HUES6 (cell line): ENCODE measurements at regions not wholly inside any gene's neighbourhood (a gene's known extent, or its start where the extent isn't known, plus 50 kb on each side); places are given as distances from the start of the nearest gene placed in this dataset.

Source experiments
- H3K27ac ChIP-seq: 2 replicates; pipeline ENCODE4 v1.7.0; 2013; ENCODE audit warnings: low read depth, mild to moderate bottlenecking, low read length, inconsistent platforms
- H3K27me3 ChIP-seq: 2 replicates; pipeline ENCODE4 v1.6.1; 2013; ENCODE audit warnings: low read length; ENCODE audit not compliant: control insufficient read depth, insufficient read depth
- H3K36me3 ChIP-seq: 2 replicates; pipeline ENCODE4 v1.6.1; 2013; ENCODE audit warnings: low read length; ENCODE audit not compliant: control insufficient read depth, insufficient read depth
- H3K4me1 ChIP-seq: 2 replicates; pipeline ENCODE4 v1.6.1; 2013; ENCODE audit warnings: low read length; ENCODE audit not compliant: control insufficient read depth, insufficient read depth
- H3K4me3 ChIP-seq: 2 replicates; pipeline ENCODE4 v1.5.1; 2013; ENCODE audit warnings: low read depth, low read length
- H3K9ac ChIP-seq: one replicate; pipeline ENCODE4 v1.6.1; 2013; ENCODE audit warnings: mild to moderate bottlenecking, low read length
- H3K9me3 ChIP-seq: 2 replicates; pipeline ENCODE4 v1.6.1; 2013; ENCODE audit warnings: low read depth, low read length; ENCODE audit not compliant: control insufficient read depth, insufficient read depth

GRCh38 chr2:60100034-60100433 lies 453.4 kb downstream of the BCL11A start:
- Histone ChIP-seq H3K4me3 (no peak overlapping the region), H3K9ac (no peak overlapping the region), H3K27ac (no peak overlapping the region)

DNA sequence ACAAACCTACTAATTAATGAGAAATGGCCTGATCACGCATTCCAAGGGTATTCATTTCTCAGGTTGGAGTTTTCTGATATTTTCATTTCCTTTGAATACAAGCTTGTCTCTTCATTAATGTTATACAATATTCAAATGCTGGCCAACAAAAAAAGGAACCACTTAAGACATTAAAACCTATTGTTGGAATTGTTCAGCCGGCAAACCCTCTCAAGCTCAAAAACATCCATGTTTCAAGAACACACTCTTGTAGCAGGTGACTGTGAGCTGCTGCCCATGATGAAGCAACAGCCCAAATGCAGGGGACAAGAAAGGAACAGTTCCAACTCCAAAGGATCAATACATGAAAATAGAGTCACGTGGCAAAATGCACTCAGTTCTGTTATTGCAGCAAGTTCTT lies 454.5 kb downstream of the BCL11A start:
- H3K27me3 ChIP-seq = no peaks in the 10 kb centered on the region
- no peak overlapping the region for H3K4me3 ChIP-seq
- H3K9me3 ChIP-seq = no peaks in the 10 kb centered on the region
- no peak overlapping the region for H3K27ac ChIP-seq
- H3K36me3 ChIP-seq = no peaks in the 10 kb centered on the region
- peaks cover 6% of the 10 kb centered on the region; the same call in 1 of the 2 replicates for H3K4me1 ChIP-seq
- H3K9ac ChIP-seq = no peak overlapping the region

More at GRCh38 chr2:60100034-60100433, 453.4 kb downstream of the BCL11A start:
- Histone ChIP-seq H3K27me3 (no peaks in the 10 kb centered on the region), H3K9me3 (no peaks in the 10 kb centered on the region), H3K36me3 (no peaks in the 10 kb centered on the region), H3K4me1 (no peaks in the 10 kb centered on the region)

DNA sequence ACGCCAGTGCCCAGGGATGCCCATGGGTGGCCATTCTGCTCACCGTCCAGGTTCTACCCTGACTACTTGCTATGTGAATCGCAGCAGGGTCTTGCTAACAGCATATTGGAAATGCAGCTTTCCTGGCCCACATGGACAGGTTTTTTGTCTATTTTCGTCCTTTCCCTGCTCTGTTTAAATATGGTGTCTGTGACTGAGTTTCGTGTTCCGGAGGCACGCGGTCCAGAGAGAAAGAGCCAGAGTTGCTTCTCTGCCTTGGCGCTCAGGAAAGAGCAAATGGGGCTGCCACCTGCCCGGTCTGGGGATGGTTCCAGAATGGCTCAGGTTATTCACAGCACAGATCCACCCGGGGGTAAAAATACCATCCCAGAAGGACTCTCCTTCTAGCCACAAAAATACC lies 456.2 kb downstream of the BCL11A start:
- no peak overlapping the region for H3K9ac ChIP-seq
- no peak overlapping the region for H3K4me3 ChIP-seq
- no peaks in the 10 kb centered on the region for H3K27me3 ChIP-seq
- H3K36me3 ChIP-seq = no peaks in the 10 kb centered on the region
- H3K9me3 ChIP-seq = no peaks in the 10 kb centered on the region
- H3K4me1 ChIP-seq = peaks cover 6% of the 10 kb centered on the region; the same call in 1 of the 2 replicates
- H3K27ac ChIP-seq = no peak overlapping the region

- Histone ChIP-seq H3K9ac (no peak overlapping the region), H3K4me3 (no peak overlapping the region), H3K4me1 (peaks cover 6% of the 10 kb centered on the region; the same call in 1 of the 2 replicates), H3K27ac (no peak overlapping the region), H3K9me3 (no peaks in the 10 kb centered on the region), H3K27me3 (no peaks in the 10 kb centered on the region), H3K36me3 (no peaks in the 10 kb centered on the region)
Observed at GRCh38 chr2:60096556-60096955, 456.9 kb downstream of the BCL11A start.

GRCh38 chr2:60095903-60096302 lies 457.6 kb downstream of the BCL11A start:
- no peaks in the 10 kb centered on the region for H3K9me3 ChIP-seq
- no peak overlapping the region for H3K9ac ChIP-seq
- no peak overlapping the region for H3K4me3 ChIP-seq
- H3K36me3 ChIP-seq = no peaks in the 10 kb centered on the region
- no peak overlapping the region for H3K27ac ChIP-seq
- no peaks in the 10 kb centered on the region for H3K27me3 ChIP-seq
- H3K4me1 ChIP-seq = peaks cover 6% of the 10 kb centered on the region; the same call in 1 of the 2 replicates

GRCh38 chr2:60095202-60095815 lies 458.1 kb downstream of the BCL11A start:
- Histone ChIP-seq H3K9ac (no peak overlapping the region), H3K9me3 (no peaks in the 10 kb centered on the region), H3K27me3 (no peaks in the 10 kb centered on the region), H3K4me1 (peaks cover 6% of the 10 kb centered on the region; the same call in 1 of the 2 replicates), H3K4me3 (no peak overlapping the region), H3K36me3 (no peaks in the 10 kb centered on the region), H3K27ac (no peak overlapping the region)

DNA sequence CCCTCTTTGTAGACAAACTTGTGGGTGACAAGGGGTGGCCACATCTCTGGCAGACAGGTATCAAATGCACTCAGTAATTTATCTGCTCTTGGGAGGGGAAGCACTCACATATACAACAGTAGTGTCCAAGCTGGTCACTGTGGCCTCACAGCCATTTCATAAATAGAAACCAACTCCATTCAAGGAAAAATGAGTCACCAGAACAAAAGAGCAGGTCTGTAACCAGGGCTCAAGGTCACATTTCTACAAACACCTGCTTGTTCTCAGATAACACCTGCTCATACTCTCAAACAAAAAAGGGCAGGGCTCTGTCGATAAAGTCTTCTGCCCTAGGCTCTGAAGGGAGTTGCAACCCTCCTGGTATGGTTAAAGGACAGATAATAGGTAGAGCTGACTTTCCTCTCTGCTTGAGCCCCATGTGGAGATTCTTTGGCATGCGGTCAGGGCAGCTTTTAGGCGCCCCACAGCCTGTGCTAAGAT lies 459.0 kb downstream of the BCL11A start:
- no peak overlapping the region for H3K9ac ChIP-seq

GRCh38 chr2:60092781-60093180 lies 460.7 kb downstream of the BCL11A start:
- Histone ChIP-seq H3K9ac (no peak overlapping the region), H3K36me3 (no peaks in the 10 kb centered on the region)

More for the DNA sequence above, 459.0 kb downstream of the BCL11A start:
- peaks cover 6% of the 10 kb centered on the region; the same call in 1 of the 2 replicates for H3K4me1 ChIP-seq
- H3K27me3 ChIP-seq = no peaks in the 10 kb centered on the region
- no peak overlapping the region for H3K27ac ChIP-seq
- no peaks in the 10 kb centered on the region for H3K36me3 ChIP-seq
- H3K9me3 ChIP-seq = peaks cover 2% of the 10 kb centered on the region; the same call in 1 of the 2 replicates
- no peak overlapping the region for H3K4me3 ChIP-seq

GRCh38 chr2:60091894-60092293 lies 461.6 kb downstream of the BCL11A start:
- H3K9me3 ChIP-seq = peaks cover 2% of the 10 kb centered on the region; the same call in 1 of the 2 replicates
- H3K27ac ChIP-seq = no peak overlapping the region
- H3K4me1 ChIP-seq = peaks cover 6% of the 10 kb centered on the region; the same call in 1 of the 2 replicates
- no peaks in the 10 kb centered on the region for H3K27me3 ChIP-seq
- H3K4me3 ChIP-seq = no peak overlapping the region
- no peaks in the 10 kb centered on the region for H3K36me3 ChIP-seq
- H3K9ac ChIP-seq = no peak overlapping the region

More at GRCh38 chr2:60092781-60093180, 460.7 kb downstream of the BCL11A start:
- H3K4me1 ChIP-seq = peaks cover 6% of the 10 kb centered on the region; the same call in 1 of the 2 replicates
- no peak overlapping the region for H3K27ac ChIP-seq
- H3K4me3 ChIP-seq = no peak overlapping the region
- H3K9me3 ChIP-seq = peaks cover 2% of the 10 kb centered on the region; the same call in 1 of the 2 replicates
- no peaks in the 10 kb centered on the region for H3K27me3 ChIP-seq

DNA sequence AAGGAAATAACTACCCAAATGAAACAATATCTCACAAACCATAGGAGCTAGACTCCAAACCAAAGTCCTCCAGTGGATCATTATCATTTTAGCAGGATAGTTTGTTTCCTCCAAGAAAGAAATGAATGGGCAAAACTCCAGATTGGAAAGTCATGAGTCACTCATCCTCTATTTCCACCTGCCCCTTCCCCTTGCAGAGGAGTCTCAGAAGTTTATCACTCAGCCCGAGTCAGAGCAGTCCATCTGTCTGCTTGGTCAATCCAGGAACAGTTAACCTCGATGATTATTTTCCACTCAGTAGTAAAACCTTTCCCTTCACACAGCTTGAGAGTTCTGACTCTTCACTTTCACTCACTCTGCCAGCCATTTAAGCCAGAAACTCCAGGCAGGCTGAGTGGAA lies 462.2 kb downstream of the BCL11A start:
- Histone ChIP-seq H3K36me3 (no peaks in the 10 kb centered on the region), H3K9ac (no peak overlapping the region), H3K27me3 (no peaks in the 10 kb centered on the region), H3K27ac (no peak overlapping the region), H3K4me1 (peaks cover 6% of the 10 kb centered on the region; the same call in 1 of the 2 replicates), H3K9me3 (peaks cover 2% of the 10 kb centered on the region; the same call in 1 of the 2 replicates), H3K4me3 (no peak overlapping the region)

- Histone ChIP-seq H3K36me3 (no peaks in the 10 kb centered on the region), H3K27me3 (no peaks in the 10 kb centered on the region), H3K27ac (no peak overlapping the region), H3K4me3 (no peak overlapping the region), H3K9me3 (no peaks in the 10 kb centered on the region), H3K9ac (no peak overlapping the region), H3K4me1 (peaks cover 4% of the 10 kb centered on the region; the same call in 1 of the 2 replicates)
Observed at GRCh38 chr2:60079562-60079961, 473.9 kb downstream of the BCL11A start.
